Neuronal stem cell (in vitro differentiated cells): ENCODE measurements at regions not wholly inside any gene's neighbourhood (a gene's known extent, or its start where the extent isn't known, plus 50 kb on each side); places are given as distances from the start of the nearest gene placed in this dataset.

Experiments used
- DNase-seq: peaks from one replicate; pipeline ENCODE4 v3.0.0-alpha.2; 2013; ENCODE audit warnings: low spot score
- H2AFZ ChIP-seq: one replicate; pipeline ENCODE4 v1.6.1; 2013; ENCODE audit warnings: mild to moderate bottlenecking, low read length, inconsistent platforms
- H2AK5ac ChIP-seq: 2 replicates; pipeline ENCODE4 v1.6.1; 2013; ENCODE audit warnings: low read depth, mild to moderate bottlenecking, inconsistent platforms, low read length, moderate library complexity, mixed read lengths
- H2BK120ac ChIP-seq: 2 replicates; pipeline ENCODE4 v1.6.1; 2013; ENCODE audit warnings: low read depth, mild to moderate bottlenecking, inconsistent platforms, low read length, moderate library complexity, mixed read lengths
- H2BK12ac ChIP-seq: one replicate; pipeline ENCODE4 v1.6.1; 2013; ENCODE audit warnings: low read length, inconsistent platforms
- H2BK15ac ChIP-seq: 2 replicates; pipeline ENCODE4 v1.6.1; 2013; ENCODE audit warnings: mild to moderate bottlenecking, low read length, inconsistent platforms, mixed read lengths
- H2BK5ac ChIP-seq: one replicate; pipeline ENCODE4 v1.6.1; 2013; ENCODE audit warnings: inconsistent platforms, mild to moderate bottlenecking, low read length, moderate library complexity
- H3K14ac ChIP-seq: one replicate; pipeline ENCODE4 v1.6.1; 2013; ENCODE audit warnings: low read length, inconsistent platforms
- H3K18ac ChIP-seq: 2 replicates; pipeline ENCODE4 v1.6.1; 2013; ENCODE audit warnings: low read length, inconsistent platforms
- H3K23ac ChIP-seq: 2 replicates; pipeline ENCODE4 v1.6.1; 2013; ENCODE audit warnings: low read depth, mild to moderate bottlenecking, mixed read lengths, low read length, inconsistent platforms; ENCODE audit not compliant: poor library complexity
- H3K27ac ChIP-seq: replicated peaks from 3 replicates; pipeline ENCODE4 v1.5.1; 2013; ENCODE audit warnings: low read length, inconsistent platforms
- H3K27me3 ChIP-seq, 3 experiments: 2 replicates each; pipeline ENCODE4 v1.6.1; 2013; ENCODE audit warnings: low read length in 3 of 3, mild to moderate bottlenecking in 2 of 3, inconsistent platforms in 1 of 3, low read depth in 1 of 3, mixed read lengths in 1 of 3, moderate library complexity in 1 of 3; ENCODE audit not compliant: control insufficient read depth in 3 of 3, insufficient read depth in 3 of 3
- H3K36me3 ChIP-seq, 2 donors: replicated peaks in 1 of 2; 2 replicates each; pipeline ENCODE4 v1.6.1; 2013; ENCODE audit warnings: low read length in 2 of 2; ENCODE audit not compliant: control insufficient read depth in 2 of 2, insufficient read depth in 2 of 2
- H3K4ac ChIP-seq: 2 replicates; pipeline ENCODE4 v1.6.1; 2013; ENCODE audit warnings: inconsistent platforms, mild to moderate bottlenecking, low read length, moderate library complexity
- H3K4me1 ChIP-seq, 2 donors: 1 replicate in 1 of 2; 2 replicates in 1 of 2; pipeline ENCODE4 v1.6.1; 2013; ENCODE audit warnings: low read length in 2 of 2, low read depth in 1 of 2; ENCODE audit not compliant: control insufficient read depth in 2 of 2, insufficient read depth in 1 of 2
- H3K4me2 ChIP-seq: one replicate; pipeline ENCODE4 v1.6.1; 2013; ENCODE audit warnings: mild to moderate bottlenecking, low read length, inconsistent platforms; ENCODE audit not compliant: insufficient read depth, poor library complexity, severe bottlenecking
- H3K4me3 ChIP-seq, 2 donors: 2 replicates each; pipeline ENCODE4 v1.5.1; 2013; ENCODE audit warnings: low read length in 2 of 2, mild to moderate bottlenecking in 2 of 2, inconsistent platforms in 1 of 2, moderate library complexity in 1 of 2
- H3K79me1 ChIP-seq: one replicate; pipeline ENCODE4 v1.6.1; 2013; ENCODE audit warnings: low read depth, mild to moderate bottlenecking, inconsistent platforms, low read length, moderate library complexity
- H3K9ac ChIP-seq: one replicate; pipeline ENCODE4 v1.6.1; 2013; ENCODE audit warnings: mild to moderate bottlenecking, low read depth, low read length, inconsistent platforms; ENCODE audit not compliant: poor library complexity
- H3K9me3 ChIP-seq, 2 donors: replicated peaks in 1 of 2; 2 replicates each; pipeline versions ENCODE3 to v1.6.1; 2013; ENCODE audit warnings: low read length in 2 of 2, mild to moderate bottlenecking in 2 of 2, inconsistent platforms in 1 of 2, low read depth in 1 of 2, mixed read lengths in 1 of 2, moderate library complexity in 1 of 2; ENCODE audit not compliant: control insufficient read depth in 2 of 2, insufficient read depth in 1 of 2
- H4K8ac ChIP-seq: one replicate; pipeline ENCODE4 v1.6.1; 2013; ENCODE audit warnings: low read depth, mild to moderate bottlenecking, inconsistent platforms, low read length, moderate library complexity
- H4K91ac ChIP-seq: one replicate; pipeline ENCODE4 v1.6.1; 2013; ENCODE audit warnings: low read length, low read depth, mild to moderate bottlenecking, inconsistent platforms; ENCODE audit not compliant: poor library complexity
- WGBS, 2 donors: extraction: QIAGEN DNeasy Blood & Tissue Kit; methylation state at CpG; one replicate each; pipeline ENCODE4 v1.1.7; 2013; ENCODE audit warnings: missing lambda C conversion rate in 2 of 2, mixed read lengths in 1 of 2; ENCODE audit not compliant: insufficient read length in 2 of 2, insufficient replicate concordance in 1 of 2; ENCODE audit errors: extremely low coverage in 2 of 2; 5-methylcytosine and 5-hydroxymethylcytosine counted together

DNA sequence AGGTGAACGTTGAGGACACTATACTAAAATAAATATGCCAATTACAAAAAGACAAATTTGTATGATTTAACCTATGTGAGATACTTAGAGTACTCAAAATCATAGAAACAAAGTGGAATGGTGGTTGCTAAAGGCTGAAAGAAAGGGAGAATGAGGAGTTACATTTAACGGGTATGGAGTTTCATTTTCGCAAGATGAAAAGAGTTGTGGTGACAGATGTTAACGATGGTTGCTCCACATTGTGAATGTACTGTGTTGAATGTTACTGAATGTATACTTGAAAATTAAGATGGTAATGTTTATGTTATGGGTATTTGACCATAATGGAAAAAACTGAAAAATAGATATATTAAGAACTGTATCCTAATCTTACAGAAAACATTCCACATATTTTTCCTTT is 51.3 kb upstream of the MOCS2 start:
- no peak overlapping the region for H2AK5ac ChIP-seq
- H2BK5ac ChIP-seq: no peak overlapping the region
- H3K4me3 ChIP-seq: no peak overlapping the region
- H3K9ac ChIP-seq: no peak overlapping the region
- no peak overlapping the region for H3K4ac ChIP-seq
- H2BK15ac ChIP-seq: no peak overlapping the region
- no peak overlapping the region for H3K18ac ChIP-seq
- H2BK120ac ChIP-seq: no peak overlapping the region
- H2AFZ ChIP-seq: no peak overlapping the region
- no peaks in the 10 kb centered on the region for H3K4me1 ChIP-seq
- WGBS, 2 donors: no CpG with 5 or more reads among the region's 4 CpGs
- H3K23ac ChIP-seq: no peak overlapping the region
- no peaks in the 10 kb centered on the region for H3K27me3 ChIP-seq
- no peak for DNase-seq
- H4K91ac ChIP-seq: no peak overlapping the region
- no peak overlapping the region for H3K14ac ChIP-seq
- no peak overlapping the region for H4K8ac ChIP-seq
- H3K9me3 ChIP-seq: no peaks in the 10 kb centered on the region
- H3K79me1 ChIP-seq: no peaks in the 10 kb centered on the region
- H3K4me2 ChIP-seq: no peak overlapping the region
- H3K36me3 ChIP-seq: no peaks in the 10 kb centered on the region
- H2BK12ac ChIP-seq: no peak overlapping the region
- H3K27ac ChIP-seq: no peak overlapping the region

GRCh38 chr5:53161876-53162275 is 52.3 kb upstream of the MOCS2 start:
- H3K36me3 ChIP-seq: no peaks in the 10 kb centered on the region
- no peak overlapping the region for H2BK120ac ChIP-seq
- no peaks in the 10 kb centered on the region for H3K27me3 ChIP-seq
- no peak overlapping the region for H2AFZ ChIP-seq
- no CpG with 5 or more reads among the region's 2 CpGs for WGBS, 2 donors
- H3K27ac ChIP-seq: no peak overlapping the region
- no peak overlapping the region for H3K4me2 ChIP-seq
- no peak overlapping the region for H2BK15ac ChIP-seq
- no peak overlapping the region for H3K14ac ChIP-seq
- H2AK5ac ChIP-seq: no peak overlapping the region
- no peak overlapping the region for H4K8ac ChIP-seq
- no peak overlapping the region for H2BK12ac ChIP-seq
- H3K18ac ChIP-seq: no peak overlapping the region
- H3K79me1 ChIP-seq: no peaks in the 10 kb centered on the region
- no peak overlapping the region for H4K91ac ChIP-seq
- no peaks in the 10 kb centered on the region for H3K9me3 ChIP-seq
- no peak overlapping the region for H3K23ac ChIP-seq
- H3K4ac ChIP-seq: no peak overlapping the region
- no peak overlapping the region for H3K9ac ChIP-seq
- no peaks in the 10 kb centered on the region for H3K4me1 ChIP-seq
- H2BK5ac ChIP-seq: no peak overlapping the region
- no peak for DNase-seq
- H3K4me3 ChIP-seq: no peak overlapping the region

DNA sequence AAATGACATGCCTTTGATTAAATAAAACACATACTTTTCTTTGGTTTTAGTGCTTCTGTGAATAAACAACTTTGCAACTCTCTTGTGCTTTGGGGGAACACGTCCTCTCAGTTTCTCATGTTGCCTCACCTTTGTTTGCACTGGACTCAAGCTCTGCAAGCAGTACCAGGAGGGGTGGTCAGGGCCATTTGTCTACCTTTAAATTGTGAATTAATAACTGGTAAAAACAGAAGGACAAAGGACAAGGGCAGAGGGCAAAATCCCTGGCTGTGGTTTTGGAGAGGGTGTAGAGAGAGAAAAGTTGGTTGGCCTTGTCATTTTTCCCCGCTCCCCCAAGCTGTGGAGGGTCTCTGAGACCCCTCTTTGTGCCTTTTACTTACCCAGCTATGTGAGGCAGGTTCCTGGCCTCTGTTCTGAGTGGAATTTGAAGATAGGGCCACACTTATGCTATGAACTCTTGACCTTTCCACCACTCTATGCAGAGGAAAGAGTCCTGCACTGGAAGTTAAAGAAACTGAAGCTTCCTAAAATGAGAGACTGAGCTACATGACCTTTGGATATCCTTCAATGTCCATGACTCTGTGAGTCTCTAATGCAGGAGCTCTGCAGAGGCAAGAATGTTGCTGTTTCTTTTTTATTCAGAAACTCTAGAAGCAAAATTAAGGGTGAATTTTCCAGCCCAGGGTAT is 55.1 kb upstream of the MOCS2 start:
- Histone ChIP-seq H2AFZ (no peak overlapping the region), H3K27ac (no peak overlapping the region), H3K4me1 (no peaks in the 10 kb centered on the region), H3K18ac (no peak overlapping the region), H3K4ac (no peak overlapping the region), H3K27me3 (no peaks in the 10 kb centered on the region), H3K4me2 (no peak overlapping the region), H2BK12ac (no peak overlapping the region), H2BK120ac (no peak overlapping the region), H3K9me3 (no peaks in the 10 kb centered on the region), H3K9ac (no peak overlapping the region), H2AK5ac (no peak overlapping the region), H3K36me3 (no peaks in the 10 kb centered on the region), H3K4me3 (no peak overlapping the region), H3K23ac (no peak overlapping the region), H2BK5ac (no peak overlapping the region), H3K79me1 (no peaks in the 10 kb centered on the region), H3K14ac (no peak overlapping the region), H4K91ac (no peak overlapping the region), H4K8ac (no peak overlapping the region), H2BK15ac (no peak overlapping the region)
- WGBS, 2 donors: no CpG with 5 or more reads among the region's 2 CpGs
- DNase-seq: no peak

GRCh38 chr5:53165431-53166182 is 56.0 kb upstream of the MOCS2 start:
- no peaks in the 10 kb centered on the region for H3K36me3 ChIP-seq
- no peak overlapping the region for H3K4ac ChIP-seq
- H3K27ac ChIP-seq: no peak overlapping the region
- H3K14ac ChIP-seq: no peak overlapping the region
- no peak overlapping the region for H2BK5ac ChIP-seq
- no peak overlapping the region for H4K8ac ChIP-seq
- H3K9ac ChIP-seq: no peak overlapping the region
- H2AK5ac ChIP-seq: no peak overlapping the region
- no peak for DNase-seq
- WGBS, 2 donors: no CpG with 5 or more reads among the region's 5 CpGs
- no peak overlapping the region for H2AFZ ChIP-seq
- no peaks in the 10 kb centered on the region for H3K27me3 ChIP-seq
- H3K4me3 ChIP-seq: no peak overlapping the region
- no peak overlapping the region for H4K91ac ChIP-seq
- H3K79me1 ChIP-seq: no peaks in the 10 kb centered on the region
- no peak overlapping the region for H2BK15ac ChIP-seq
- H3K4me1 ChIP-seq: no peaks in the 10 kb centered on the region
- H3K23ac ChIP-seq: no peak overlapping the region
- no peak overlapping the region for H3K4me2 ChIP-seq
- H3K9me3 ChIP-seq: no peaks in the 10 kb centered on the region
- no peak overlapping the region for H3K18ac ChIP-seq
- no peak overlapping the region for H2BK12ac ChIP-seq
- no peak overlapping the region for H2BK120ac ChIP-seq
